Activated naive CD4-positive, alpha-beta T cell treated with anti-CD3 and anti-CD28 coated beads for 36 hours (primary cell): ENCODE measurements at regions not wholly inside any gene's neighbourhood (a gene's known extent, or its start where the extent isn't known, plus 50 kb on each side); places are given as distances from the start of the nearest gene placed in this dataset.

Source experiments
- CTCF ChIA-PET: fragments of 350-600 bp; sonication (Branson Sonifier 250); formaldehyde crosslinking; loops from one replicate; lab custom pipeline; 2021; ENCODE audit warnings: antibody characterized with exemption; lab: Charles Lee
- DNase-seq: peaks from one replicate; pipeline ENCODE4 v3.0.0-alpha.2; 2020
- H3K27ac Mint-ChIP-seq: one replicate; pipeline ENCODE4 v1.8.0; 2021; ENCODE audit warnings: mild to moderate bottlenecking, mixed read lengths
- H3K27me3 Mint-ChIP-seq: one replicate; pipeline ENCODE4 v1.8.0; 2021; ENCODE audit warnings: low read depth, mixed read lengths
- H3K36me3 Mint-ChIP-seq: one replicate; pipeline ENCODE4 v1.8.0; 2021; ENCODE audit warnings: low read depth, mixed read lengths
- H3K4me1 Mint-ChIP-seq: one replicate; pipeline ENCODE4 v1.8.0; 2021; ENCODE audit warnings: low read depth, mixed read lengths
- H3K4me3 Mint-ChIP-seq: one replicate; pipeline ENCODE4 v1.8.0; 2021; ENCODE audit warnings: mild to moderate bottlenecking, moderate library complexity, mixed read lengths
- H3K9me3 Mint-ChIP-seq: one replicate; pipeline ENCODE4 v1.8.0; 2021; ENCODE audit warnings: mixed read lengths
- intact Hi-C: fragments of 100-400 bp; cut with micrococcal nuclease; formaldehyde crosslinking; loops from one replicate; pipeline ENCODE4 v1.15.1; 2023

DNA sequence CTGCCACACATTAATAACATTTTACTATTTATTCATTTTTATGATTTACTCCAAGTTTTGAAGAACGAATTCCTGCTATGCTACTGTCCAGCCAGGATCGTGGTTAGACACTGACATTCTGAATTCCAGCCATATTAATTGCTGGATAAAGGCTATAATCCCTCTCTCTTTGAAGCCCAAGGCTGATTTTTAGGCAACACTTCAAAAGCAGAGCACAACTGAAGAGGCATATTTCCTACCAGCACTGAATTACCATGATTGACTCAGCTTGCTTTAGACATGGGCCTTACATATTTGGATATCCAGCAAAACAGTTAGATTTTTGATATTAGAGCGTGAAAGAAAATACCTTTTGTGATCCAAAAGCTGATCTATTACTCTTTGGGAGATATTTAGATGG, 205.0 kb downstream of the ZIC1 start:
- Mint-ChIP-seq H3K27ac (no peak overlapping the region), H3K4me3 (no peak overlapping the region), H3K9me3 (peaks cover 5% of the 10 kb centered on the region), H3K4me1 (no peaks in the 10 kb centered on the region), H3K36me3 (no peaks in the 10 kb centered on the region), H3K27me3 (no peaks in the 10 kb centered on the region)
- CTCF ChIA-PET: no interaction called here
- no peak for DNase-seq
- intact Hi-C loops: loop anchor here (10.0 kb wide), 1 partner anchor 969 kb away; no protein-coding TSS in a partner anchor

DNA sequence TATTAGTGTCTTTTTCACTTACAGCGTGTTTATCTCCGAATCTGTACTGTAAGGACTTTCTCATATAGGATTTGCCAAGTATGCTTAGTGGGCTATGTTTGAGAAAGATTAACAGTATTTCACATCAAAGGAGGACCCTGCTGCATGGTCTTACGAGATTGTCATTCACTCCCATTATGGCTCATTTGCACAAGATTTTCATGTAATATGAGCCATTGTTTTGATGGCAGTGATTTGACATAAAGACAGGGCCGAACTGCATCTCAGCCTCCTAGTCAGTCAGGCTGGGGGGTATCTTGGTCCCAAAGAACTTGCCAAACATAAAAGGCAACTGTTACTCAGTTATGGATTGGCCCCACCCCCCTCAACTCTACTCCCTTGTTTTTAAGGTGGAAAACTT, 205.9 kb downstream of the ZIC1 start:
- DNase-seq: no peak
- Mint-ChIP-seq H3K9me3 (peaks cover 5% of the 10 kb centered on the region), H3K4me3 (no peak overlapping the region), H3K4me1 (no peaks in the 10 kb centered on the region), H3K36me3 (no peaks in the 10 kb centered on the region), H3K27ac (no peak overlapping the region), H3K27me3 (no peaks in the 10 kb centered on the region)
- intact Hi-C loops: loop anchor here (10.0 kb wide), 1 partner anchor 970 kb away; no protein-coding TSS in a partner anchor
- CTCF ChIA-PET: no interaction called here

DNA sequence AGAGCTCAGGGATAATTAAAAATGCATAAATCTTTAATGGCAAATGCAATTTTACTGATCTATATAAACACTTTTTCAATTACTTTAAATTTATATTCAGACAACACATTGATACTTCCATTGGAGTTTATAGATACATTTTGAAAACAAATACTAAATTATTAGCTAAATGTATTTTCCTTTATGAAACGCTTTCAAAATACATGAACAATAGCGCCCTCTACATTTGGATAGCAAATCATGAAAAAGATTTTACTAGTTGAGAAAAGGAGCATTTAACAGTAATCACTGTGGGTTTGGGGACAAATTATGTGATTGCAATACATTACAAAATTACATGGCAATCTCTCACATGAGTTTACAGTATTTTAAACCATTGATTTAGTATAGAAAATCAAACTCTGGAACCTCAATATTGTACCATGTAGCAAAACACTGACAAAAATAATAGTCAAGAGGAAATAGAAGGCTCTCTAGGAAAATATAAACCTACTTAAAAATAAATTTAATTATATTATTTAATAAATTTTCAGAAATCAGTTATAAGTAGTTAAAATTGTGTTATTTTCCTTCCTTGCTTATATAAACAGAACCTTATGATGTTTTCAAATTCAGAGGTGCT, 207.9 kb downstream of the ZIC1 start:
- Mint-ChIP-seq H3K27me3 (no peaks in the 10 kb centered on the region), H3K9me3 (peaks cover 2% of the 10 kb centered on the region), H3K36me3 (no peaks in the 10 kb centered on the region), H3K4me1 (no peaks in the 10 kb centered on the region), H3K4me3 (no peak overlapping the region), H3K27ac (no peak overlapping the region)
- DNase-seq: no peak
- CTCF ChIA-PET: interaction anchor here (0.6 kb wide), 1 partner anchor 125 kb away, joined by 3 read pairs; no protein-coding TSS in a partner anchor
- intact Hi-C loops: loop anchor here (10.0 kb wide), 1 partner anchor 972 kb away; no protein-coding TSS in a partner anchor

DNA sequence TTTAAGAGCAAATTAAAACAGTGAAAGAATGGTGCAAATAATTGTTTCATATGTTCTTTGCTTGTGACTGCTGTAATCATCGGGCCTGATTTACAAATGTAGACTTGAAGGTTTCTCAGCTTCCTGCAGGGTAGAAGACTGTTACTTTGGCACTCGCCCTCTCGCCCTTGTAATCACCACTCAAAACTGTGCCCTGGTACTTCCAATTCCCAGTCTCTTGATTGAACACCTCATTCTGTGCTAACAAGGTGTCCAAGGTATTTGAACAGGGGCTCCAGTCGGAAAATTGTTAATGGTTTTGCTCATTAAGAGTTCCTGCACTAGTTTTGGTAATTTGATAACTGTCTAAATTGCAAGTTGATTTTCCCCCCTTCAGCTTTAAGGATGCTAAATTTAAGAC, 209.5 kb downstream of the ZIC1 start:
- Mint-ChIP-seq H3K27ac (no peak overlapping the region), H3K9me3 (peaks cover 2% of the 10 kb centered on the region), H3K4me3 (no peak overlapping the region), H3K4me1 (no peaks in the 10 kb centered on the region), H3K36me3 (no peaks in the 10 kb centered on the region), H3K27me3 (no peaks in the 10 kb centered on the region)
- CTCF ChIA-PET: no interaction called here
- intact Hi-C loops: loop anchor here (10.0 kb wide), 1 partner anchor 974 kb away; no protein-coding TSS in a partner anchor
- no peak for DNase-seq

DNA sequence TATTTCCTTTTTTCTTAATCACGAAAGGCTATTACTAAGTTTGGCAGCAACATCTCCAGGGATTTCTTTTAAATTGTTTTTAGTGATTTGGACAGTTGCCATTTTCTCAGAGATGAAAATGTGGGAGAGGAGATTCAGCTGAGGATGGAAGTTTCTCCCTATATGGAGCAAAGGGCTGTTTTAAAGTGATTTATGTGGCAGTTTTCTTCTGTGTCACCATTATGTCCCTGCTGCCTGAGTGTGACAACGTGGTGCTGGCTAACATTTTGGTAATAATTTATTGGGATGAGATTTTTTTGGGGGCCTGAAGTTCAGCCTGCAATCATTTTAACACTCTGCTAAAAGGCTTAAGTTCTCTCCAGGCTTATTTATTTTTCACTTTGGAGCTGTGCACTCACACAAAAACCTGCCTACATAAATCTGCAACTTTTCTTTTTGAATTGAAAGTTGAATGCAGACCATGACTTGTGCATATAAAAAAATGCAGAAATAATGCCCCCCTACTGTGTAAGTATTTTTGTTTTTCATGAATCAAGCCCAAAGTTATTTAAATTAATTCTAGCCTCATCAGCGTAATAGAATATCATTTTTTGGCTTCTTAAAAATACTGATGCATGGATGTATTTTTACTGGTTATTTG, 210.9 kb downstream of the ZIC1 start:
- H3K27ac Mint-ChIP-seq: no peak overlapping the region
- DNase-seq: no peak
- H3K4me3 Mint-ChIP-seq: no peak overlapping the region
- CTCF ChIA-PET: no interaction called here
- intact Hi-C loops: loop anchor here (10.0 kb wide), 1 partner anchor 975 kb away; no protein-coding TSS in a partner anchor
- H3K4me1 Mint-ChIP-seq: no peaks in the 10 kb centered on the region
- no peaks in the 10 kb centered on the region for H3K36me3 Mint-ChIP-seq
- H3K9me3 Mint-ChIP-seq: no peaks in the 10 kb centered on the region
- no peaks in the 10 kb centered on the region for H3K27me3 Mint-ChIP-seq

DNA sequence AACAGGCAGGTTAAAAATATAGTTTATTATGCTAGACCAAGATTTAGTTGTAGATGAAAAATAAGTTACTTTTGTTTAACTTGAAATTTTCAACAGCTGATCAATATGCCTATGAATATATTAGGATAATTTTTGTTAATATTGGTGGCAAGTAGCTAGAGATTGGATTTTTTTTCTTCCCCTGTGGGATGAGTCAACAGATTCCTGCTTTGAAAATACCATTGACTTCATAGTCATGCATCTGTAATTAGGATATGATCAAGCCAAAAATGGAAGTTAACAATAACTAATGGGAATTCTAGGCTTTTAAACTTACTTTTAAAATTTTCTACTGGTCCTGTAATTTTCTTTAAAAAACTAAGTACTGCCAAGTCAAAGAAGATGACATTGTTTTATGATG, 211.7 kb downstream of the ZIC1 start:
- no peaks in the 10 kb centered on the region for H3K36me3 Mint-ChIP-seq
- intact Hi-C loops: no loop called here
- no peak for DNase-seq
- H3K4me1 Mint-ChIP-seq: no peaks in the 10 kb centered on the region
- H3K4me3 Mint-ChIP-seq: no peak overlapping the region
- CTCF ChIA-PET: no interaction called here
- H3K9me3 Mint-ChIP-seq: no peaks in the 10 kb centered on the region
- H3K27me3 Mint-ChIP-seq: no peaks in the 10 kb centered on the region
- H3K27ac Mint-ChIP-seq: no peak overlapping the region

DNA sequence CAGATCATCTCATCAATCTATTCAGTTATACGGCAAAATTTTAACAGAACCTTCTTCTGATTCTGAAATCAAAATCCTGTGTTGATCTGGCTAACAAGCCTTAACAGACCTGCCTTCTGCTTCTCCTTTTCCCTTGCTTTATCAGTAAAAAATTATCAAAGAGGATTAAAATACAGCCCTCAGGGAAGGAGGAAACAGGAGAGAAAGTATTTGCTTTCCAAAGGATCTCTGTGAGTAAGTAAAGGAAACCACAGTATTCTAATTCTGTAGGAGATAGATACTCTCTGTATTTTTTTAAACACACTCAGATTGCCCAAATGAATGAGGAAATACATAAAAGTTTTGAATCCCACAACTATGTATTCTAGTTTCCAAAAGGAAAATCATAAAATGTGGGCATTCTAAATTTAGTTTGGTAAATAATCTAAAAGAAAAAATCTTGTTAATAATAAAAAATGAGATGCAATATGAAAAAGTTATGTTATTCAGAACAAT, 221.8 kb downstream of the ZIC1 start:
- no peaks in the 10 kb centered on the region for H3K4me1 Mint-ChIP-seq
- CTCF ChIA-PET: no interaction called here

DNA sequence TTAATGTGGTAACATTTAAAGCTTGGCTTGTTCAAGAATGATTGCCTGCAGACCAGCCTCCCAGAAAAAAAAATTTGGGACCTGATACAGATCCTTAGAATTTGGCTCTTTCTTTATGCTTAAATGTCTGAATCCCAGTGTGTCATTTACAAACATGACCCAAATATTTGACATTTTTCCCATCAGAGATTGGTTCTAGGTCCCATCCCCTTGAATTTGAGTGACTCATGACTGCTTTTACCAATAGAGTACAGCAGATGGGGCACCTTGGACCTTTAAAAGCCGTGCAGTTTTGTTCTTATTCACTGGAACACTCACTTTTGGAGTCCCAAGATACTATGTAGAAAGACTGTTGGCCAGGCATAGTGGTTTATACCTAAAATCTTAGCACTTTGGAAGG, 231.6 kb downstream of the ZIC1 start:
- intact Hi-C loops: no loop called here
- H3K36me3 Mint-ChIP-seq: no peaks in the 10 kb centered on the region
- CTCF ChIA-PET: no interaction called here
- no peak overlapping the region for H3K4me3 Mint-ChIP-seq
- no peak for DNase-seq
- H3K27me3 Mint-ChIP-seq: no peaks in the 10 kb centered on the region
- H3K9me3 Mint-ChIP-seq: peaks cover 13% of the 10 kb centered on the region
- H3K27ac Mint-ChIP-seq: no peak overlapping the region
- H3K4me1 Mint-ChIP-seq: no peaks in the 10 kb centered on the region

More for the DNA sequence above, 221.8 kb downstream of the ZIC1 start:
- no peak overlapping the region for H3K4me3 Mint-ChIP-seq
- H3K27ac Mint-ChIP-seq: no peak overlapping the region
- intact Hi-C loops: no loop called here
- DNase-seq: no peak
- peaks cover 16% of the 10 kb centered on the region for H3K9me3 Mint-ChIP-seq
- H3K36me3 Mint-ChIP-seq: no peaks in the 10 kb centered on the region
- no peaks in the 10 kb centered on the region for H3K27me3 Mint-ChIP-seq

DNA sequence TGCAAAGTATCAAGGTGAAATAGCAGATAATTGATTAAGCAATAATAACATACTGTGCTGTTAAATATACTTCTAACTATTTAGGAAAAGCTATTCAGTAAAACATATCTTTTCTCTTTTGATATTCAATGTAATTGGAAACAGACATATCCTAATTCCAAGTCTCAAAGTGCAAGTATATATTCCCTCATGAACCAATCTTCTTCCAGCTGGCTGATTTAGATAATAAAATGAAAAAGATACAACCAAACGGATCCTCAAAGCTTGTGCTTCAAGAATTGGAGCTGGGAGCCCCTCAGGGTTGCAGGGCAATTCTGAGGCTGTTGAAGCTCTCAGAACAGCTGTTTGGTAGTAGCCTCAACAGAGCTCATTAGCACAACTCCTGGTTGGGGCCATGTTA, 236.6 kb downstream of the ZIC1 start:
- Mint-ChIP-seq H3K4me3 (no peak overlapping the region), H3K4me1 (no peaks in the 10 kb centered on the region), H3K36me3 (no peaks in the 10 kb centered on the region), H3K27ac (no peak overlapping the region), H3K27me3 (no peaks in the 10 kb centered on the region), H3K9me3 (no peaks in the 10 kb centered on the region)
- intact Hi-C loops: no loop called here
- no peak for DNase-seq
- CTCF ChIA-PET: interaction anchor here (0.6 kb wide), 1 partner anchor 1718 kb away, joined by 4 read pairs; no protein-coding TSS in a partner anchor

DNA sequence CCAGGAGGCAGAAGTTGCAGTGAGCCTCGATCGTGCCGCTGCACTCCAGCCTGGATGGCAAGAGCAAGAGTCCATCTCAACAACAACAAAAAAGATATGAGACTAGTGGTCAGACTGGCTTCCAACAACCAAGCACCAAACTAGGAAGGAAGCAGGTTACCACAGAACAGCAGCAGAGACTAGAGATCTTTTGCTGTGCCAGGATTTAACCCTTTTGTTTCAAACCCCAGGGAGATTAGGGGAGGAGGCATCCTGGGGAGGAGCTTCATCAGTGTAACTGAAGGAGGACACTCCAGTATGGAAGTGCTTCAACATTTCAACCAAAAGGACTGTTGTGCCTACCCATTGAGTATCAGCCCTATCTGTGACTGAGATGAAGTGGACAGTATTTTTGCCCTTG, 240.3 kb downstream of the ZIC1 start:
- Mint-ChIP-seq H3K27ac (no peak overlapping the region), H3K4me3 (no peak overlapping the region), H3K9me3 (peaks cover 1% of the 10 kb centered on the region), H3K36me3 (no peaks in the 10 kb centered on the region), H3K27me3 (no peaks in the 10 kb centered on the region), H3K4me1 (no peaks in the 10 kb centered on the region)
- intact Hi-C loops: no loop called here
- no peak for DNase-seq
- CTCF ChIA-PET: no interaction called here

DNA sequence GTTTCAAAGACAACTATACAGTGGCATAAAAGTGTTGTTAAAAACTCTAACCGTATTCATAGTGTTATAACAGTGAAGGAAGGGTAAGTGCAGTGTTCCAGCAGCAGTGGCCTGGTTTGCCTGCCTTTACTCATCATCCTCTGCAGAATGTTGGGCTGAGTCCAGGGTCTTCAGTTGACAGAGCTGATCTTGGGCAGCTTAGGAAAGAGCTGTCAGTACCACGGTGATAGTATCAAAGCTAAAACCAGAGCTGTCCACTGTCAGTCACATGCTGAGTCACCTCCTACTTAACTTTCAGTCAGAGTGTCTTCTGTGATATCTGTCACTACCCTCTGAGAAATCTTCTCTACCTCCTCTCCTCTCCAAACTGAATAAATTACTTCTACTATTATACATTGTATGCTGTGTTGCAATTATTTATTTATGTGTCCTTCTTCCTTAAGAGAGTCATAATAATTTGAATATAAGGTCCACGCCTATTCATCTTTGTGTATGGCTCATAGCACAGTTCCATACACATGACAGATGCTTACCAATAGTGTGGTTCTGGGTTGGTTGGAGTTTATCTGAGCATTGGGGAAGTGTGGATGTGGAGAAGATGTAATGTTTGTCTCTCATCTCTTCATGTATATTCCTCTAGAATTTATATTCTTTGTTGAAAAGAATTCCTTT, 242.1 kb downstream of the ZIC1 start:
- H3K27ac Mint-ChIP-seq: no peak overlapping the region
- intact Hi-C loops: no loop called here
- no peaks in the 10 kb centered on the region for H3K27me3 Mint-ChIP-seq
- no peaks in the 10 kb centered on the region for H3K36me3 Mint-ChIP-seq
- H3K4me3 Mint-ChIP-seq: no peak overlapping the region
- no peaks in the 10 kb centered on the region for H3K4me1 Mint-ChIP-seq
- CTCF ChIA-PET: no interaction called here
- no peak for DNase-seq
- H3K9me3 Mint-ChIP-seq: peaks cover 1% of the 10 kb centered on the region

DNA sequence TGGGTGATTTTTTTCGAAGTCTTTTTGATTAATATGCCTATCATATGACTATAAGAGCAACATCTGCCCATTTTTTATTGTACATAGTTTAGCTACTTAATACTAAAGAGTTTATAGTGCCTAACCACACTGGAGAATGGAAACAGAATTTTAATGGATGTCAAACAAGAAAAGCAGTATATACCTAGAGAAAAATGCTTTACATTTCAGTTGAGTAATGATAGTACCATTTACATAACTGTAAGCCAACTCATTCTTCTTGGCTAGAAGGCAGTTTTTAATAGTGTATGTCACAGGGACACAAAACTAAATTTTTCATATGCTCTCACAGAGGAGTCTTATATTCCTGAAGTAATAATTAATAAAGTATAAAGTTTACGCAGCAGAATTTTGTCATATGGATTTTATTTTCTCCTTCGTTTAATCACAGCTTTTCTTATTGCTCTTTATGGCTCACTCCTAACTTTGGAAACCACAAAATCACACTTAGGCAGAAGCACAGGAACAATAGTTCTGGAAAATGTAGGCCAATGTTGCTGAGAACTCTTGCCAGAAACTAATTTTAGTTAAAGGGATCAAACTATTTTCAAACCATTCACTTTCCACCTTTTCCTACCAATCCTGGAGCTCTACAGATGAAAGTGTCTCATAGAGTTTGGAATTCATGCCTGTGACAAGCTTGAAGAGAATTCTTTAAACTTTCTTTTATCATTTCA, 243.6 kb downstream of the ZIC1 start:
- peaks cover 3% of the 10 kb centered on the region for H3K9me3 Mint-ChIP-seq
- H3K36me3 Mint-ChIP-seq: no peaks in the 10 kb centered on the region
- no peak for DNase-seq
- CTCF ChIA-PET: no interaction called here
- no peaks in the 10 kb centered on the region for H3K4me1 Mint-ChIP-seq
- intact Hi-C loops: no loop called here
- H3K4me3 Mint-ChIP-seq: no peak overlapping the region
- H3K27me3 Mint-ChIP-seq: no peaks in the 10 kb centered on the region
- H3K27ac Mint-ChIP-seq: no peak overlapping the region
